Smooth muscle cell of the brain vasculature (primary cell): ENCODE measurements at regions not wholly inside any gene's neighbourhood (a gene's known extent, or its start where the extent isn't known, plus 50 kb on each side); places are given as distances from the start of the nearest gene placed in this dataset.

Experiments
- DNase-seq: peaks from one replicate; pipeline ENCODE4 v3.0.0-alpha.2; 2012; ENCODE audit warnings: low read depth, low spot score

GRCh38 chr4:128570387-128570975 is 239.0 kb upstream of the JADE1 start:
- DNase-seq, result no peak

GRCh38 chr4:128566693-128567092 is 242.8 kb upstream of the JADE1 start:
- DNase-seq, result no peak

GRCh38 chr4:128565565-128566186 is 243.8 kb upstream of the JADE1 start:
- no peak for DNase-seq

GRCh38 chr4:128565054-128565453 is 244.4 kb upstream of the JADE1 start:
- DNase-seq, result no peak

GRCh38 chr4:128564081-128564630 is 245.3 kb upstream of the JADE1 start:
- DNase-seq, result no peak

GRCh38 chr4:128560754-128561495 is 248.6 kb upstream of the JADE1 start:
- no peak for DNase-seq

GRCh38 chr4:128558896-128559679 is 250.4 kb upstream of the JADE1 start:
- DNase-seq, result no peak

- DNase-seq, result no peak
These were observed 252.7 kb upstream of the JADE1 start for GRCh38 chr4:128556756-128557155.

GRCh38 chr4:128553686-128554515 is 255.6 kb upstream of the JADE1 start:
- no peak for DNase-seq

GRCh38 chr4:128552586-128552907 is 257.0 kb upstream of the JADE1 start:
- no peak for DNase-seq

GRCh38 chr4:128551280-128551679 is 258.2 kb upstream of the JADE1 start:
- DNase-seq, result no peak

GRCh38 chr4:128550060-128550459 is 259.4 kb upstream of the JADE1 start:
- no peak for DNase-seq

- DNase-seq, result no peak
These were observed 259.9 kb upstream of the JADE1 start for GRCh38 chr4:128549636-128550035.

- no peak for DNase-seq
These were observed 260.8 kb upstream of the PGRMC2 start for GRCh38 chr4:128548381-128548780.

GRCh38 chr4:128544272-128544671 is 256.7 kb upstream of the PGRMC2 start:
- DNase-seq, result no peak

GRCh38 chr4:128543696-128544095 is 256.1 kb upstream of the PGRMC2 start:
- no peak for DNase-seq

- no peak for DNase-seq
These were observed 254.4 kb upstream of the PGRMC2 start for GRCh38 chr4:128542047-128542446.

GRCh38 chr4:128540122-128540521 is 252.5 kb upstream of the PGRMC2 start:
- no peak for DNase-seq

- no peak for DNase-seq
These were observed 250.7 kb upstream of the PGRMC2 start for GRCh38 chr4:128538111-128538882.

- no peak for DNase-seq
These were observed 249.1 kb upstream of the PGRMC2 start for GRCh38 chr4:128536746-128537145.
